Ishikawa (cell line): ENCODE measurements at regions not wholly inside any gene's neighbourhood (a gene's known extent, or its start where the extent isn't known, plus 50 kb on each side); places are given as distances from the start of the nearest gene placed in this dataset.

Experiments
- CEBPB ChIP-seq: IDR thresholded peaks from 2 replicates; pipeline ENCODE4 v1.6.1; 2012
- CREB1 ChIP-seq: IDR thresholded peaks from 2 replicates; pipeline ENCODE4 v1.6.1; 2012; ENCODE audit warnings: low read depth
- EGR1 ChIP-seq: IDR thresholded peaks from 2 replicates; pipeline ENCODE4 v1.6.1; 2012
- EP300 ChIP-seq: IDR thresholded peaks from 2 replicates; pipeline ENCODE4 v1.6.1; 2012; ENCODE audit warnings: borderline replicate concordance
- FOXM1 ChIP-seq: IDR thresholded peaks from 2 replicates; pipeline ENCODE4 v1.6.1; 2012; ENCODE audit warnings: low read depth, borderline replicate concordance
- MAX ChIP-seq: IDR thresholded peaks from 2 replicates; pipeline ENCODE4 v1.6.1; 2012
- NFIC ChIP-seq: IDR thresholded peaks from 2 replicates; pipeline ENCODE4 v1.6.1; 2012
- RAD21 ChIP-seq: IDR thresholded peaks from 2 replicates; pipeline ENCODE4 v1.6.1; 2012; ENCODE audit warnings: low read depth
- REST ChIP-seq: IDR thresholded peaks from 2 replicates; pipeline ENCODE4 v1.6.1; 2012; ENCODE audit warnings: low read depth, mild to moderate bottlenecking
- TAF1 ChIP-seq: IDR thresholded peaks from 2 replicates; pipeline ENCODE4 v1.6.1; 2012; ENCODE audit warnings: low read depth, mild to moderate bottlenecking
- TCF12 ChIP-seq: IDR thresholded peaks from 2 replicates; pipeline ENCODE4 v1.6.1; 2012; ENCODE audit warnings: low read depth
- TEAD4 ChIP-seq: IDR thresholded peaks from 2 replicates; pipeline ENCODE4 v1.6.1; 2012
- USF1 ChIP-seq: IDR thresholded peaks from 2 replicates; pipeline ENCODE4 v1.6.1; 2012
- YY1 ChIP-seq: IDR thresholded peaks from 2 replicates; pipeline ENCODE4 v1.6.1; 2012; ENCODE audit warnings: low read depth
- ZBTB7A ChIP-seq: IDR thresholded peaks from 2 replicates; pipeline ENCODE4 v1.6.1; 2012; ENCODE audit warnings: low read depth

- TF ChIP-seq FOXM1 (no peak), CEBPB (no peak), TAF1 (no peak), REST (no peak), EGR1 (no peak), EP300 (no peak)
Observed at GRCh38 chr2:107337209-107337898, 451.4 kb upstream of the ST6GAL2 start.

GRCh38 chr2:107338059-107338458, 452.1 kb upstream of the ST6GAL2 start:
- TF ChIP-seq NFIC (no peak), REST (no peak), YY1 (no peak), CREB1 (no peak), TCF12 (no peak), TAF1 (no peak), EGR1 (no peak), ZBTB7A (no peak), USF1 (no peak), EP300 (no peak), TEAD4 (no peak)

GRCh38 chr2:107338571-107338970, 452.6 kb upstream of the ST6GAL2 start:
- TF ChIP-seq TAF1 (no peak), NFIC (no peak), TEAD4 (no peak), MAX (no peak), YY1 (no peak), USF1 (no peak), ZBTB7A (no peak), REST (no peak), CREB1 (no peak), CEBPB (no peak), FOXM1 (no peak), TCF12 (no peak), EGR1 (no peak), RAD21 (no peak), EP300 (no peak)

GRCh38 chr2:107340955-107341354, 455.0 kb upstream of the ST6GAL2 start:
- TF ChIP-seq USF1 (peak; percentile 71), TEAD4 (peak; percentile 45; the same call in 1 of the 2 replicates), FOXM1 (peak; percentile 47; the same call in 1 of the 2 replicates), MAX (peak; percentile 27; the same call in 1 of the 2 replicates), TCF12 (0 out of 2 replicates have a peak, but pooled peaks have one; percentile 20), CEBPB (no peak), RAD21 (no peak), EP300 (peak; percentile 70; the same call in 1 of the 2 replicates), ZBTB7A (no peak)
